Type B pancreatic cell (in vitro differentiated cells): ENCODE measurements at regions not wholly inside any gene's neighbourhood (a gene's known extent, or its start where the extent isn't known, plus 50 kb on each side); places are given as distances from the start of the nearest gene placed in this dataset.

Experiments used
- DNase-seq: peaks from one replicate; pipeline ENCODE4 v3.0.0; 2021; ENCODE audit warnings: mixed read lengths; ENCODE audit not compliant: unreplicated experiment; ENCODE audit errors: extremely low spot score
- H3K27ac Mint-ChIP-seq: 2 replicates; pipeline ENCODE4 v1.8.0; 2021; ENCODE audit warnings: mild to moderate bottlenecking, mixed read lengths
- H3K27me3 Mint-ChIP-seq: 2 replicates; pipeline ENCODE4 v1.8.0; 2021; ENCODE audit warnings: mixed read lengths
- H3K36me3 Mint-ChIP-seq: 2 replicates; pipeline ENCODE4 v1.8.0; 2021; ENCODE audit warnings: mixed read lengths
- H3K4me1 Mint-ChIP-seq: one replicate; pipeline ENCODE4 v1.8.0; 2021; ENCODE audit warnings: mixed read lengths; ENCODE audit not compliant: unreplicated experiment
- H3K4me3 Mint-ChIP-seq: 2 replicates; pipeline ENCODE4 v1.8.0; 2021; ENCODE audit warnings: mild to moderate bottlenecking, mixed read lengths
- H3K9me3 Mint-ChIP-seq: 2 replicates; pipeline ENCODE4 v1.8.0; 2021; ENCODE audit warnings: mixed read lengths
- CTCF ChIP-seq: fragments of 200-600 bp; sonication (generic); conservative IDR thresholded peaks from 2 replicates; pipeline ENCODE4 v1.5.0; 2021; ENCODE audit warnings: antibody characterized with exemption, mild to moderate bottlenecking

- Mint-ChIP-seq H3K4me3 (no peak overlapping the region), H3K27me3 (peaks cover 12% of the 10 kb centered on the region), H3K9me3 (no peaks in the 10 kb centered on the region), H3K27ac (no peak overlapping the region), H3K36me3 (no peaks in the 10 kb centered on the region), H3K4me1 (peaks cover 4% of the 10 kb centered on the region)
- DNase-seq: no peak
- TF ChIP-seq CTCF: no peak
These were observed 529.3 kb upstream of the SPRY2 start for GRCh38 chr13:80870186-80870585.

- DNase-seq: no peak
- peaks cover 12% of the 10 kb centered on the region for H3K27me3 Mint-ChIP-seq
- peaks cover 5% of the 10 kb centered on the region for H3K4me1 Mint-ChIP-seq
- no peaks in the 10 kb centered on the region for H3K9me3 Mint-ChIP-seq
- H3K27ac Mint-ChIP-seq: no peak overlapping the region
- H3K4me3 Mint-ChIP-seq: no peak overlapping the region
- H3K36me3 Mint-ChIP-seq: no peaks in the 10 kb centered on the region
- no peak for TF ChIP-seq CTCF
These were observed 526.0 kb upstream of the SPRY2 start for GRCh38 chr13:80866921-80867320.

GRCh38 chr13:80865329-80865728 is 524.4 kb upstream of the SPRY2 start:
- peaks cover 12% of the 10 kb centered on the region for H3K27me3 Mint-ChIP-seq
- H3K9me3 Mint-ChIP-seq: no peaks in the 10 kb centered on the region
- no peak overlapping the region for H3K4me3 Mint-ChIP-seq
- TF ChIP-seq CTCF: no peak
- no peak overlapping the region for H3K27ac Mint-ChIP-seq
- DNase-seq: no peak
- peaks cover 5% of the 10 kb centered on the region for H3K4me1 Mint-ChIP-seq
- H3K36me3 Mint-ChIP-seq: no peaks in the 10 kb centered on the region

DNA sequence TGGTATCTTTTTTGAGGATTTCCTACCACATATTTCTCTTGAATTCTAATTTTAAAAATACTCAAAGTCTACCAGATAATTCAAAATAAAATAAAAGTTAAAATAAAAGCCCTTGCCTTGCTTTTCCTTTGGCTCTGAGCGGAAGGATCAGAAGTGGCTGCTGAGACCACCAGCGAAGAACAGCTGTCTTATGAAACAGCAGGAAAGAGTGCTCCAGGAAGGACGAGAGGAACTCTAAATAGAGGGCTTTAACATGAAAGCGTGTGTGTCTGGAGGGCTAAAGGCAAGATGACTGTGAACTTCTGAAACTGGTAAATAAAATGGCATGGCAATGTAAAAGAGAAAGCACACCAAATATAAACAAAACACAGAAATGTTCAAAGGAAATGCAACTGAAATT is 521.5 kb upstream of the SPRY2 start:
- H3K4me3 Mint-ChIP-seq: no peak overlapping the region
- no peak overlapping the region for H3K27ac Mint-ChIP-seq
- DNase-seq: no peak
- no peak for TF ChIP-seq CTCF
- no peaks in the 10 kb centered on the region for H3K9me3 Mint-ChIP-seq
- H3K4me1 Mint-ChIP-seq: peaks cover 12% of the 10 kb centered on the region
- H3K36me3 Mint-ChIP-seq: no peaks in the 10 kb centered on the region
- peaks cover 4% of the 10 kb centered on the region for H3K27me3 Mint-ChIP-seq

DNA sequence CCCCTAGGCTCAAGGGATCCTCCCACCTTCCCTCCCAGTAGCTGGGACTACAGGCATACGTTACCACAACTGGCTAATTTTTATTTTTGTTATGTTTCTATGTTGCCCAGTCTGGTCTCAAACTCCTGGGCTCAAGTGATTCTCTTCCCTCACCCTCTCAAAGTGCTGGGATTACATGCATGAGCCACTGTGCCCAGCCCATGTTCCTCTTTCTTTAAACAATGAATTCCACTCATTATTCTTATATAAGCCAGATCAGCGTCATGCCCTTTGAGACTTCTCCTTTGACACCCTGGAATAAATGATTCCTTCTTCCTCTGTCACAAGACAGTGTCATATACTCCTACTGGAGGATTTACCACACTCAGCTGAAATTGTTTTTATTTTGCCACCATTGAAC is 519.9 kb upstream of the SPRY2 start:
- peaks cover 12% of the 10 kb centered on the region for H3K4me1 Mint-ChIP-seq
- no peaks in the 10 kb centered on the region for H3K36me3 Mint-ChIP-seq
- H3K27me3 Mint-ChIP-seq: no peaks in the 10 kb centered on the region
- no peak for TF ChIP-seq CTCF
- DNase-seq: no peak
- no peaks in the 10 kb centered on the region for H3K9me3 Mint-ChIP-seq
- no peak overlapping the region for H3K4me3 Mint-ChIP-seq
- no peak overlapping the region for H3K27ac Mint-ChIP-seq

- TF ChIP-seq CTCF: no peak
- H3K9me3 Mint-ChIP-seq: no peaks in the 10 kb centered on the region
- H3K36me3 Mint-ChIP-seq: no peaks in the 10 kb centered on the region
- H3K27ac Mint-ChIP-seq: no peak overlapping the region
- DNase-seq: no peak
- H3K4me1 Mint-ChIP-seq: peaks cover 7% of the 10 kb centered on the region
- no peaks in the 10 kb centered on the region for H3K27me3 Mint-ChIP-seq
- no peak overlapping the region for H3K4me3 Mint-ChIP-seq
These were observed 517.2 kb upstream of the SPRY2 start for GRCh38 chr13:80858131-80858530.
